ENCODE measurements at regions not wholly inside any gene's neighbourhood (a gene's known extent, or its start where the extent isn't known, plus 50 kb on each side); places are given as distances from the start of the nearest gene placed in this dataset.

- no peak overlapping the region for H3K4me3 Mint-ChIP-seq (ENCODE audit: unreplicated experiment)
- DNase-seq (ENCODE audit: low spot score), result no peak
- H3K4me1 Mint-ChIP-seq (ENCODE audit: unreplicated experiment), result peaks cover 6% of the 10 kb centered on the region
- no peak for TF ChIP-seq CTCF (IDR thresholded peaks at IDR 0.05; ENCODE audit: unreplicated experiment)
- H3K27ac Mint-ChIP-seq (ENCODE audit: unreplicated experiment), result no peak overlapping the region
- H3K36me3 Mint-ChIP-seq (ENCODE audit: low read depth, unreplicated experiment), result no peaks in the 10 kb centered on the region
- no peaks in the 10 kb centered on the region for H3K9me3 Mint-ChIP-seq (ENCODE audit: unreplicated experiment)
- H3K27me3 Mint-ChIP-seq (ENCODE audit: unreplicated experiment), result peaks cover 7% of the 10 kb centered on the region
Observed at GRCh38 chr2:217742276-217742675, 260.5 kb downstream of the TNS1 start.

GRCh38 chr2:217741381-217741955 lies 261.3 kb downstream of the TNS1 start:
- Mint-ChIP-seq H3K9me3 (ENCODE audit: unreplicated experiment) (no peaks in the 10 kb centered on the region), H3K27me3 (ENCODE audit: unreplicated experiment) (peaks cover 7% of the 10 kb centered on the region), H3K4me3 (ENCODE audit: unreplicated experiment) (no peak overlapping the region), H3K27ac (ENCODE audit: unreplicated experiment) (no peak overlapping the region), H3K36me3 (ENCODE audit: low read depth, unreplicated experiment) (no peaks in the 10 kb centered on the region), H3K4me1 (ENCODE audit: unreplicated experiment) (peaks cover 14% of the 10 kb centered on the region)
- TF ChIP-seq CTCF (IDR thresholded peaks at IDR 0.05; ENCODE audit: unreplicated experiment), result no peak
- no peak for DNase-seq (ENCODE audit: low spot score)

GRCh38 chr2:217740756-217741155 lies 262.0 kb downstream of the TNS1 start:
- Mint-ChIP-seq H3K36me3 (ENCODE audit: low read depth, unreplicated experiment) (no peaks in the 10 kb centered on the region), H3K4me3 (ENCODE audit: unreplicated experiment) (no peak overlapping the region), H3K27ac (ENCODE audit: unreplicated experiment) (no peak overlapping the region), H3K4me1 (ENCODE audit: unreplicated experiment) (peaks cover 14% of the 10 kb centered on the region), H3K9me3 (ENCODE audit: unreplicated experiment) (no peaks in the 10 kb centered on the region), H3K27me3 (ENCODE audit: unreplicated experiment) (peaks cover 7% of the 10 kb centered on the region)
- TF ChIP-seq CTCF (IDR thresholded peaks at IDR 0.05; ENCODE audit: unreplicated experiment), result no peak
- no peak for DNase-seq (ENCODE audit: low spot score)

GRCh38 chr2:217740178-217740577 lies 262.6 kb downstream of the TNS1 start:
- Mint-ChIP-seq H3K36me3 (ENCODE audit: low read depth, unreplicated experiment) (no peaks in the 10 kb centered on the region), H3K4me3 (ENCODE audit: unreplicated experiment) (no peak overlapping the region), H3K27me3 (ENCODE audit: unreplicated experiment) (peaks cover 8% of the 10 kb centered on the region), H3K9me3 (ENCODE audit: unreplicated experiment) (no peaks in the 10 kb centered on the region), H3K27ac (ENCODE audit: unreplicated experiment) (no peak overlapping the region), H3K4me1 (ENCODE audit: unreplicated experiment) (peaks cover 18% of the 10 kb centered on the region)
- DNase-seq (ENCODE audit: low spot score), result no peak
- TF ChIP-seq CTCF (IDR thresholded peaks at IDR 0.05; ENCODE audit: unreplicated experiment), result no peak

GRCh38 chr2:217739741-217740140 lies 263.1 kb downstream of the TNS1 start:
- Mint-ChIP-seq H3K4me3 (ENCODE audit: unreplicated experiment) (no peak overlapping the region), H3K27me3 (ENCODE audit: unreplicated experiment) (peaks cover 8% of the 10 kb centered on the region), H3K27ac (ENCODE audit: unreplicated experiment) (no peak overlapping the region), H3K4me1 (ENCODE audit: unreplicated experiment) (peaks cover 20% of the 10 kb centered on the region), H3K36me3 (ENCODE audit: low read depth, unreplicated experiment) (no peaks in the 10 kb centered on the region), H3K9me3 (ENCODE audit: unreplicated experiment) (no peaks in the 10 kb centered on the region)
- TF ChIP-seq CTCF (IDR thresholded peaks at IDR 0.05; ENCODE audit: unreplicated experiment), result no peak
- DNase-seq (ENCODE audit: low spot score), result no peak
